Tibial nerve (tissue), 4 donors: ENCODE measurements at regions not wholly inside any gene's neighbourhood (a gene's known extent, or its start where the extent isn't known, plus 50 kb on each side); places are given as distances from the start of the nearest gene placed in this dataset.

ENCODE experiments used
- CTCF ChIP-seq, 5 experiments: fragments of 200-600 bp in 3 of 5; fragments of 450-650 bp in 2 of 5; sonication (generic) in 3 of 5; IDR thresholded peaks; one replicate each; pipeline ENCODE4 v1.5.1; 2016 to 2019; ENCODE audit warnings: antibody characterized with exemption in 5 of 5, mild to moderate bottlenecking in 3 of 5, moderate library complexity in 2 of 5
- EP300 ChIP-seq, 2 donors: sonication (generic); formaldehyde crosslinking; IDR thresholded peaks; one replicate each; pipeline ENCODE4 v1.6.1; 2017; ENCODE audit warnings: antibody characterized with exemption in 2 of 2, mild to moderate bottlenecking in 1 of 2
- POLR2A ChIP-seq, 2 donors: fragments of 450-650 bp; IDR thresholded peaks; one replicate each; pipeline ENCODE4 v1.6.1; 2017; ENCODE audit warnings: antibody characterized with exemption in 2 of 2, mild to moderate bottlenecking in 2 of 2, moderate library complexity in 2 of 2

- TF ChIP-seq CTCF (IDR thresholded peaks at IDR 0.05), result no peak
- TF ChIP-seq EP300 (IDR thresholded peaks at IDR 0.05), result no peak
- no peak for TF ChIP-seq POLR2A (IDR thresholded peaks at IDR 0.05)
Observed at GRCh38 chr7:81272176-81272575, 353.3 kb upstream of the SEMA3C start.
